ENCODE measurements at regions not wholly inside any gene's neighbourhood (a gene's known extent, or its start where the extent isn't known, plus 50 kb on each side); places are given as distances from the start of the nearest gene placed in this dataset.

DNA sequence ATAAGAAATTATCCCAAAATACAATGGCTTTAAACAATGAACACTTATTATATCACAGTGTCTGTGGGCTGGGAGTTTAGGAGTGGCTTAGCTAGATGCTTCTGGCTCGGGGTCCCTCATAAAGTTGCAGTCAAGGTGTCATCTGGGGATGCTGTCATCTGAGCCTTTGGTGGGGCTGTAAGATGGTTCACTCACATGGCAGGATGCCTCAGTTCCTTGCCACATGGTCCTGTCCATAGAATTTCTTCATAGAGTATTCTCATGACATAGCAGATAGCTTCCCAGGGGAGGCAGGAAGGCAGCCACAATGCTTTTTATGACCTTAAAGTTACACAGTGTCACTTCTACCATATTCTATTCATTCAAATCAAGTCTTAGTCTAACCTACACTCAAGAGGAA, 51.2 kb upstream of the HMHB1 start:
- TF ChIP-seq POLR2AphosphoS5 (IDR thresholded peaks at IDR 0.05) (no peak), POLR2A (IDR thresholded peaks at IDR 0.05) (no peak)

Data from spleen (tissue), 3 donors.